GM21723 (cell line): ENCODE measurements at regions not wholly inside any gene's neighbourhood (a gene's known extent, or its start where the extent isn't known, plus 50 kb on each side); places are given as distances from the start of the nearest gene placed in this dataset.

Experiments
- ATAC-seq: cut with Tn5 transposase; IDR thresholded peaks from one replicate; pipeline ENCODE4 v1.9.1; 2021; ENCODE audit warnings: mild to moderate bottlenecking, moderate library complexity; ENCODE audit not compliant: unreplicated experiment

DNA sequence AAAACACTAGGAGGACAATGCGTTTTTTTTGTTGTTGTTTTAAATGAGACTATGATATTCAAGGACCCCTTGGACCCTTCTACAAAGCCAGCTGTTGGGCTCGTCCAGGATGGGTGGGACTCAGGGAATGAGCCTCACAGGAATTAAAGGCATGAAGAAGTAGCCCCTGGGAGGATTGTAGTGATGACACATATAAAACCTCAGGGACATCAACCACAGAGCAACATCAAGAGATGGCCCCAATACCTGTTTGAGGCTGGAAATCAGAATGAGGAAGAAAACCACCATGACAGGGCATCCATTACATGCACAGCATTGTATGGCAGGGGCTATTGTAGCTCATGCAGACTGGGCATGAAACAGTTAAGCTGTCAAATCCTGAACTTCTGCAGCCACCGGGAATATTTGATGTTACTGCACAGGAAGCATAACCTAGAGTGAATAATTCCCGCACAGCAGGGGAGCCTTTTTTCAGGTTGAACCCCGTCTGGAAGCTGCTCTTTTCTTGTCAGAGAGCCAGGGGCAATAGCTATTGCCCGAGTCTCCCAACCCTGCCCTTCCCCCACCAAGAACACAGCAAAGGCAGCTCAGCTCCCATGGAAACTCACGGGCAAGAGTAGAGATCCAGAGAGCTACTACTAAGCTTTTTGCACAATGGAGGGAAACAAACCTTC lies 140.2 kb upstream of the FGGY start:
- ATAC-seq: no peak

DNA sequence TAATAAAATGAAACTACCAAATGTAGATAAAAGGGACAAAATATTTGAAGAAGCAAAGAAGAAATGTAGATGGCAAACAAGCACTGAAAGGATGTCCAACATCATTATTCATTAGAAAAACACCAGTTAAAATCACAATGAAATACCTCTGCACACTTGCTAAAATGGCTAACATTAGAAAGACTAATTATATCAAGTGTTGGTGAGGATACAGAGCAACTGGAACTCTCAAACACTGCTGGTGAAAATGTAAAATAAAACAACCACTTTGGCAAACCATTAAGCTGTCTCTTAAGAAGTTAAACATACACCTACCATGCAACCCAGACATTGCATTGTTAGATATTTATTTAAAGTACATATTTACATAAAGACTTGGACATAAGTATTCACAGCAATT lies 138.6 kb upstream of the FGGY start:
- ATAC-seq: no peak

DNA sequence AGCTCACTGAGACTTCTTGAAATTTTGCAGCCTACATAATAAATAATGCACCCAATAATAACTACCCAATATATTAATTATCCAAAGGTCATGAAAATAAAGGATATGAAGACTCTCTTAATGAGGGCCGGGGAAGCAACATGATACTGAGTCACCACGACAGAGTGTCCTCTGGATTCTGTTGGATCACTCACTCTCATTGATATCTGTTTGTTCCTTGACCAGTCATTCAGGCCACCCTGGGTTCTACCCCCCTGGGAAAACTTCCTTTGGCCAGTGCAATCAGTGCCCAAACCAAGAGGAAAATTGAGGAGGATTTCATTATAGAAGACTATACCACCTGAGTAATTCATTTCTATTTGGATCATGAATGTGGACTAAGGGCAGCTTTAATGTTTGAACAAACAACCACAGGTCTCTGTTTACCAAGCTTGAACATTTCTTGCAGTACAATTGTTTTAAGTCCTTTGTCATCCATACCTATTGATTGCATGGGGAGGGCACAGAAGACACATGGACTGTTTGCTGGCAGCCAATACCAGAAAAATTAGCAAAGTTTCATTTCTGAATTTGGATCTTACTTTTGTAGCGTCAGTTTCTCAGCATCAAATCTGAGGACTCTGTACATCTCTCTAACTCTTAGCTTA lies 137.2 kb upstream of the FGGY start:
- no peak for ATAC-seq

DNA sequence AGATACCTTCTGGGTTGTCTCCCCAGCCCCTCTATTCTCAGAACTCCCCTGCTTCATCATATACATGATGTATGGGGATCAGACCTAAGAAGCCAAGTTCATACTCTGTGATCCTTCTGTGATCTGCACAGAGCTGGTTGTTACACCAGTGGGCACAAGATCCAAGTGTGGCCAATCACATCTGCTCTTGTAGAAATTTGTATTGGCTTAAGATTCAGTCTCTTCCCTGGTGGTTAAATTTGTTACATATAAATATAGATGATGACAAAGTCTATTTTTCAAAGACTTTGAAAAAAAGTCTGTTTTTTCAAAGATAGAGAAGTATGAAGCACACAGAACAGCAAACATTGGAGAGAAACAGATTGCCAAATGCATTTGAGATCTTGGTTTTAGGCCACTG lies 135.8 kb upstream of the FGGY start:
- ATAC-seq: no peak

DNA sequence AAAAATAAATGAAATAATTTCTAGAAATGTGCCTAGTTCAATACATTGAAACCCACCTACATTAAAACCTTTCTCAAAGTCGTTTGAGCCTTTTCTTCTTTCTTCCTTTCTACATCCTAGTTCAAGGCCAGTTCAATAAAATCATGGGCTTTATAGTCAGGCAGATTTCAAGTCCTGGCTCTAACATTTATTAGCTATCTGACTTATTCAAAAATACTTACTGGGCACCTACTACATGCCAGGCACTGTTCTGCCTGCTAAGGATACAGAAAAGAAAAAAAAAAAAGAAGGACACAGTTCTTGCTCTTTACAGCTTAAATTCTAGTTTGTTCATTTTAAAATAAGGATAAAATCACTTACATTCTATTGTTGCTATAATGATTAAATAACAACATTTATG lies 134.2 kb upstream of the FGGY start:
- ATAC-seq: no peak

DNA sequence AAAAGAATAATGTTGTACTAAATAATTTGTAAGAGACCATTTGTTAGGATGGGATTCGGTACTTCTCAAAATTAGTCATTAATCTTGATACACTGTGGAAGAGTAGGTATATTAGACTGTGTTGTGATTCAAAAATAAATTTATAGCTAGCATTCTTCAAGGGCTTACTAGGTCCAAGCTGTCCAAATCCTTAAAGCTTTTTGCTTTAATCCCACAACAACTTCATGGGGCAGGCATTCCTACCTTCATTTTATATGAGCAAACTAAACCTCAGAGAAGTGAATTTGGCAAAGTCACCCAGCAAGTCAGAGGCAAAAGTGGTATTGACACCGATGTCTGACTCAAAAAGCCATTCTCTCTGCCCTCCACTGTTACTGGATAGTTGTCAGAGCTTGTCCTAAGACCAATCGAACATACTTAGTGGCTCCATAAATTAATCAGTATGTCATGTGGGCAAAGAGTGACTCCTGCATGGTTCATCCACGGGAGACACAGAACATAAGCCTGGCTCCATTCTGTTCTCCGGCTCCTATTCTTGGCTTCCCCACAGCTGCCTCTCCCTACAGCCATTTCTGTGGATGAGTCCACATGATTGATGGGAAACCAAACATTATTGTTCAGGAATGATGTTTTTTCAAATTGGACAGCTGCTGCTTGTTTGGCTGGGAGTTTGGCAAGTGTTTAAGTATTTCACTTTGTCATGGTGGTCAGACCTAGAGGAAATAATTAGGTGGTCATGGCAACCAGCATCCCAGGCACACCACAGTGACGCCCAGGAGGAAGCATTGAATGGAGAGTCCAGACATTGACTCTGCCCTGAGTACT lies 133.4 kb upstream of the FGGY start:
- no peak for ATAC-seq

DNA sequence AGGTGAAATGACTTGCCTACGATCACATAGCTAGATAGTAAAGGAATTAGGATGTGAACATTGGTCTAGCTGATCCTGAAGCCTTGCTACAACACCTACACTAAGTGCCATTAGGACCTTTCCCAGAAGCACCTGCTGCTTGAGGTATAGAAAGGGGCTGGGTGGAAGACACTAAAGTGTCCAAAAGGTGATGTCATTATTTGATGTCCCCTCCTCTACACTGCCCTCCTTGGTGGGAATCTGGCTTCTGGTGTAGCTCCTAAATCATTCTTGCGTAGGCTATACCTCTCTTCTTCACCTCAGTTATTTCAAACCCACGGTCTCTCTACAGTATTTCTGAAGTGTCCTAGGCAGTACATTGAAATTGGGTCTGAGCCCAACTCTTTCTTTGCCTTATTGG lies 132.5 kb upstream of the FGGY start:
- ATAC-seq: no peak

DNA sequence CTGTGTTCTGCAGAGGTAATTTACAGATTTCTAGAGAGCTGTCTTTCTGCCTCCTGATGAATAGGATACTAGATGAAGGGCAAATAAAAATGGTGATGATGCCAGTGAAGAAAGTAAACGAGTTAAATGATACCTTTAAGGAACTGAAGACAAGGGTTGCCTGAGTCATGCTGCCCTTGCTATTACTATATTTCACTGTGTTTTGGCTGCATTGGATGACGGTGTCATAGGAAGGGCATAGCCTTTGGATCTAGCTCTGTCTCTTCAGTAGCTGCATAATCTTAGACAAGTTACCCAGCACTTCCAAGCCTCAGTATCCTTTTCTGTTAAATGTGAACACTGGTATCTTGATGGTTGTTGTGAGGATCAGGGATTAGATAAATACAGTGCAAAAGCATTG lies 131.5 kb upstream of the FGGY start:
- ATAC-seq: no peak

DNA sequence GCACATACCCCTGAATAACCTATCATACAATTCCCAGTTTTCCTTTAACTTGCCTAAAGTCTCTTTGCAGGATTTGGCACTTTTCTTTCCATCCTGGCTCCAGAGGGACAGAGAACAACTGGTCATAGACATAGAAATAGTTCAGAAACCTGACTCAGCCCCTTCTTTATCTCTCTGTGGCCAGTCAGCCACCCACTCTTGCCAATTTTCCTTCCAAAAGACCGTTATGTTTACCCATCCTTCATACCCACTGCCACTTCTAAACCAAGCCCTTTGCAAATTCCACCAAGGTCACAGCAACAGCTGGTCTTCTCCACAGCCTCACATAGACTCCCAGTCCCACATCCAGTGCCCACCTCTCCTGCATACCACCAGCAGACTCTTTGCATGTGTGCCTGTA lies 127.2 kb upstream of the FGGY start:
- no peak for ATAC-seq

DNA sequence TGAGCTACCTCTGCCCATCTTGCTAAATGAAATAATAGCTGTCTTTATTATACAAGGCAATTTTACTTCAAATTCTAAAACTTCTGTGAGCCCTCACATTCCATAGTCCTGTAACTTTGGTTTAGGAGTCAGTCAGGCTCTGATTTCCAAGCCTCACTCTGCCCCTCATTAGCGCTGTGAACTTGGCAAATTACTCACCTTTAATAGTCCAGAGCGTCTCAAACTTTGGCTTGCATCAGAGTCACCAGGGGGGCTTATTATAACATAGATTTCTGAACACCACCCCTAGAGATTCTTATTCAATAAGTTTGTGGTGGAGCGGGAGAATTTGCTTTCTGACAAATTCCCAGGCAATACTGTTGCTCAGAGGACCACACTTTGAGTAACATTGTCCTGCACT lies 126.2 kb upstream of the FGGY start:
- no peak for ATAC-seq

DNA sequence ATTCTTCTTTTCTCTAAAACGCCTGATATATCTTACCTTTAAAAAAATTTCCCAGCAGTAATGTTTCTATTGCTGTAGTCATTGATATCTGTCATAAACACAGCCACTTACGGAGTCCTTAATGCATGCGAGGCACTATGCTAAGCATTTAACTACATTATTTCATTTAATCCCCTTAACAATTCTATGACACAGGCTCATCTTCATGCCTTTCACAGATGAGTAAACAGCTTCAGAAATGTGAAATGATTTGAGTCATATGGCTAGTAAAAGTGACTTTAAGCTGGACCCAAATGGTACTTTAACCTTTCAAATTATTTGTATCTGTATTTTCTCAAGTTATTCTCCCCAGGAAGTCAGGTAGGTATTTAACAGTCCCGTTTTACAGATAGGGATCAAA lies 125.1 kb upstream of the FGGY start:
- no peak for ATAC-seq

DNA sequence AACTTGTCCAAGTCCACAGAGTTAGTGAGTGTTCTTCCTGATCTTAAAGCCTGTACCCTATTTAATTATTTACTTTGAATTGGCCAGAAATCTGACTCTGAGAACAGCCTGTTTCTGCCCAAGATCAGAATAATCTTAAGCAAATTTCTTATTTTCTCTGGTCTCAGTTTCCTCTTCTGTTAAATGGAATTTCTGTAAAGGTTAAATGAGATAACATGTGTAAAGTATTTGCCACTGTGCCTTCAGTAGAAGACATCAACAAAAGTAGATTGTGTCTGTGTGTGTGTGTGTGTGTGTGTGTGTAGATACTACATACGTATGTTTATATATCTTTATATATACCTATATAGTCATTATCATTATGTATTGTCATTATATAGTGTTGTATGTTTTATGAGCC lies 124.2 kb upstream of the FGGY start:
- no peak for ATAC-seq

DNA sequence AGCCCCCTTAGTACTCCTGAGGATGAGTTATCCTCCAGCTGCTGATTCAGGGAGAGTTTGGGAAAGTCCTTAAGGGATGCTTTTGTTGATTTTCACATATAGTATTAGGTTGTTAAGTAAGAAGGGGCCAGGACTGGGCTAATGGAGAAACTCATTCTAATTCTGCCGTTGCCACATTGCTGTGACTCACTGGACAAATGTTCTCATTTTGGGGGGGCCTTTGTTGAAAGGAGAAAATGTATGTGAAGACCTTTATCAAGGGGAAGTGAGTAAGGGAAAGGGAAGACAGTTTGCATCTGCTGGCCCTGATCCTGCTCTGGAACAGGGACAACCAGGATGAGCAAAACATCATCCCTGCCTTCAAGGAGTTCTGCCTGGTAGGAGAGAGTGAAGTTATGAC lies 123.2 kb upstream of the FGGY start:
- ATAC-seq: no peak

DNA sequence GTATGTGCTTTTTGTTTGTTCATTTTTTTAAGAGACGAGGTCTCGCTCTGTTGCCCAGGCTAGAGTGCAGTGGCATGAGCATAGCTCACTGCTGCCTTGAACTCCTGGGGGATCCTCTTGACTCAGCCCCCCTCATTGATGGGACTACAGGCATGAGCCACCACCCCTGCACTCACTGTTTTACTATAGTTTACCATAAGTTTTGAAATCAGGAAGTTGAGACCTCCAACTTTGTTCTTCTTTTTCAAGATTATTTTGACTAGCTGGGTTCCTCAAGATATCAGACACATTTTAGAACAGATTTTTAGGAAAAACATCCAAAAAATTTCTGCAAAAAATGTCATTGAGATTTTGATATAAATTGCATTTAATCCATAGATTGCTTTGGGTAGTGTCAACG lies 120.4 kb upstream of the FGGY start:
- ATAC-seq: no peak

DNA sequence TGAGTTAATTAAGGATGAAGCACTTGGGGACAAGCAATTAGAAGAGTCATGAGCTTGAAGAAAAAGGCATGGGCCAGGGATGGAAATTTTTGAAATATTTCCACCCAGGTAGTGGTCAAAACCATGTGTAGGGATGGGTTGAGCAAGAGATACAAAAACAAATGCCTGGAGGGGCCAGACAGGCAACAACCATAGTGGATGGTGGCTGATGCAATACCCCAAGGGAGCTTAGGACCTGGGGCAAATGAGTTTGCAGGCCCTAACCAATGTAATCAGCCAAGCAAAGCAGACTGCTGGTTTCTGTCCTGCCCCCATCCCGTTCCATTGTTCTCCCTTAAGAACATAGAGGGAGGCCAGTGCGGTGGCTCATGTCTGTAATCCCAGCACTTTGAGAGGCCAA lies 119.1 kb upstream of the FGGY start:
- ATAC-seq: no peak

DNA sequence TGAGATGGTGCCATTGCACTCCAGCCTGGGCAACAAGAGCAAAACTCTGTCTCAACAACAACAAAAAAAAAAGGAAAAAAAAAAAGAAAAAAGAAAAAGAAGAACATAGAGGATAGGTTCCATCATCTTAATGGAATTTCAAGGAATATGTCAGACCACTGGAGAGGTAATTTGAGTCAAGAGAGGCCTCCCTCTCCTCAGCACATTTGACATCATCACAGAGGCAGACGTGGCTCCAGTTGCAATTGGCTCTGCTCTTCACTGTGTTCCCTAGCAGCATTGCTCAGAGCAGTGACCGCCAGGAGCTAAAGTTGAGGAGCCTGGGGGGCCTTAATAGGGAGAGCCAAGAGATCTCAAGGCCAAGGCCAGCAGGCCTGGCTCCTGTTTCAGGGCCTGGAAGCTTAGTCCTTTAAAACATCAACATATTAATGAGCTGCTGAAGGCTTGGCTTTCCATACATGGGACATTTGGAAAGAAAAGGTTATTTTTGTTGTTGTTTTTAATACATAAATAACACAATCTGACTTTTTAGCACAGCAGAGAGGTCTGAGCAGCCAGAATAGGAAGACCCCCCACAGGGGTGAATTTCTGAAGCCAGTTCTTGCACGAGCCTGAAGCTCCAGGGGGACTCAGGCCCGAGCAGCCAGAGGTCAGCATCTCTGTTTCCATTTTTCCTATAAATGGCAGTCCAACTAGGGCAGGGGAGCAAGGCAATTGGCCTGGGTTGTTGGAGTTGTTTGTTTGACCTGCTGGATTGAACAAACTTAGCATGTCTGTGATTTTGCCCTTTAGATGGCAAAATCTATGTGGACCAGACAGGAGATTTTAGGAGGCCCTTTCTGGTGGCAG lies 118.3 kb upstream of the FGGY start:
- ATAC-seq: no peak

DNA sequence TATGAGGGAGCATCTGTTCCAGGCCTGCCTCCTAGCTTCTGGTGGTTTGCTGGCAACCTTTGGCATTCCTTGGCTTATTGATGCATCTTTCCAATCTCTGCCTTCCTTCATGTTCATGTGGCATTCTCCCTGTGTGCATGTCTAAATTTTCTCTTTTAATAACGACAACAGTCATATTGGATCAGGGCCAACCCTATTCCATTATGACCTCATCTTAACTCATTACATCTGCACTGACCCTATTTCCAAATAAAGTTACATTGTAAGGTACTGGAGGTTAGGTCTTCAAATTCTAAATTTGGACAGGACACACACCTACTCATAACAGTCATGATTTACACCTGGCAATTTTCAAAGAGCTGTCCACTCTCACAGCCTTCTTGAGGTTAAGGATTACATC lies 117.2 kb upstream of the FGGY start:
- no peak for ATAC-seq

DNA sequence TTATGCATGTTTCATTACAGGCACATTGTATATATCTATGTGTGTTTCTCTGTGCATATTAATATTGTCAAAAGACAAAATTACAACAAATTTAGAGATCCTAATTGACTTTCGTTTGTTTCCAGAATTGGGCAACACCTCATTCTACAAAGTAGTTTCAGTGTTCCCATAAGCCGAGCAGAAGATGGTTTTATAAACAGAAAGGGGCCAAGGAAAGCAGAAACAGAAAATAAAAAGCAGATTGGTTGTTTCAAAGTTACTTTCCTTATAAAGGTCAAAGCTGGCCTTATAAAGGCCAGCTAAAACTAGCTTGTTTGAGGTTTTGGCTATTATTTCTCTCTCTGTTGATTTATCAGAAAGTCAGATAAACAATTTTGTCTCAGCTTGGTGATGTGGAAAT lies 116.2 kb upstream of the FGGY start:
- no peak for ATAC-seq

DNA sequence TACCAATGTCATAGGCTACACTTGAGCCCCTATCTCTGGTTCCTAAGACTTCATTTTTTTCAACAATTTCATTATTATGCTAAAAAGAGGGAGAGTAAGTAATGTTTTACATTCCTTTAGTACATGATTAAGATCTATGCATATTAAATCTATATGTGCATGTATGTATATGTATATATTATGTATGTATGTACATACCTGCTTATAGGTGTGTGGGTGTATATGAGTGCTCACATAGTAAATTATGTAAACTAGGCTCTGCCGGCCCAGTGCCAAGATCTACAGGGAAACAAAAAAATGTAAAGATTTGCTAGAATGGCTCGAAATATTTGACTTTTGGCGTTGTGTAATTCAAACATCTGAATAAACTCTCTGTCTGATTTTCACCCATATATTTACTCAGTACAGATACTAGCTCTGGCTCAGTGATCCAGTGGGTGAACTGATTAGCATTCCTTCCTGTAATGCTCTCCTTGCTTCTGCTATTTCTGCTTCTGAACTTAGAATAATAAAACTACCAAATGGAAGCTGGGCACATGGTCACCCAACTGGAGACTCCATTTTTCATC lies 113.1 kb upstream of the FGGY start:
- no peak for ATAC-seq

DNA sequence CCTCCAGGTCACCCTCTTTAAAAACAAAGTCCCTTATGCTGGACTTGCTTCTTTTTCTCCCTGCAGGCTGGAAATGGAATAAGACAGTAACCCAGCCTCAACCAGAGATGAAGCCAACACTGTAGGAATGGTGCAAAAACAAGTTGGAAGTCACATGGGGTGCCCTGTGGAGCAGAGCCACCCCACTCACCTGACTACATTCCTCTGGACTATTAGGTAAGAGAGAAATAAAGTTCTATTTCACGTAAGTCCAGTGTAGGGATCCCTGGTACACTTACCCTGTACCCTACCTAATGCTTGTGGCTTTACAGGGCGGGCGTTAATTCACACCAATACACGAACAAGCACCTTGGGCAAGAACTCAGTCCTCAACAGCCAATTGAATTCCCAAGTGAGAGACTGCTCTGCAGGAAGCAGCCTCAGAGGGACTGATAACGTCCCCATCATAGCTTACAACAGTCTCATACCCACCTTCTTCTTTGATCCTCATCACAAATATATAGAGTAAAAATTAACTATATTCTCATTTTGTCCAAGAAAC lies 112.5 kb upstream of the FGGY start:
- ATAC-seq: no peak
